Transverse colon (tissue), 4 donors: ENCODE measurements at regions not wholly inside any gene's neighbourhood (a gene's known extent, or its start where the extent isn't known, plus 50 kb on each side); places are given as distances from the start of the nearest gene placed in this dataset.

ENCODE experiments used
- EP300 ChIP-seq: sonication (generic); formaldehyde crosslinking; IDR thresholded peaks from one replicate; pipeline ENCODE4 v1.6.1; 2017; ENCODE audit warnings: antibody characterized with exemption, low read depth
- POLR2AphosphoS5 ChIP-seq, 3 donors: sonication (generic); formaldehyde crosslinking; IDR thresholded peaks; one replicate each; pipeline ENCODE4 v1.6.1; 2016; ENCODE audit warnings: antibody characterized with exemption in 3 of 3
- TF ChIP-seq, protein P1 (sequence below), 5 experiments: fragments of 200-600 bp in 3 of 5; fragments of 450-650 bp in 2 of 5; sonication (generic) in 3 of 5; IDR thresholded peaks; 1 replicate in 2 of 5; 2 replicates in 3 of 5; pipeline ENCODE4 v1.5.1; 2016 to 2017; ENCODE audit warnings: antibody characterized with exemption in 5 of 5, inconsistent platforms in 3 of 5, mild to moderate bottlenecking in 2 of 5, moderate library complexity in 1 of 5

DNA sequence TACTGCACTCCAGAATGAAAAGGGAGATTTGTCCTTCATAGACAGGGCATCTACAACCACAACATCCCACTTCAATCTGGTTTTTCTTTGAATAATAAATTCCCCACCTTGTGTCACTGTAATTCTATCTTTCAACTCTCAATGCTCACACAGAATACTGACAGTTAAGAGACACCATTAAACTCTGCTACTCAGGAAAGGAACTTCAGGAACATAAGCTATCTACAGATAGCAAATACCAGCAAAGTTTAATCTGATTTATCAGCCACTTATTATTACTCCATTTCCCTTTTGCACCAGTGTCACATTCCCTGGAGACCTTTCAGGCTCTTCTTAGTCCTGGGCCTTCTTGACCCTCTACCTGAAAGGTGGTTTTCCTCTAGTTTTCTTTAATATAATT lies 152.0 kb upstream of the LPP start:
- TF ChIP-seq, protein P1, sequence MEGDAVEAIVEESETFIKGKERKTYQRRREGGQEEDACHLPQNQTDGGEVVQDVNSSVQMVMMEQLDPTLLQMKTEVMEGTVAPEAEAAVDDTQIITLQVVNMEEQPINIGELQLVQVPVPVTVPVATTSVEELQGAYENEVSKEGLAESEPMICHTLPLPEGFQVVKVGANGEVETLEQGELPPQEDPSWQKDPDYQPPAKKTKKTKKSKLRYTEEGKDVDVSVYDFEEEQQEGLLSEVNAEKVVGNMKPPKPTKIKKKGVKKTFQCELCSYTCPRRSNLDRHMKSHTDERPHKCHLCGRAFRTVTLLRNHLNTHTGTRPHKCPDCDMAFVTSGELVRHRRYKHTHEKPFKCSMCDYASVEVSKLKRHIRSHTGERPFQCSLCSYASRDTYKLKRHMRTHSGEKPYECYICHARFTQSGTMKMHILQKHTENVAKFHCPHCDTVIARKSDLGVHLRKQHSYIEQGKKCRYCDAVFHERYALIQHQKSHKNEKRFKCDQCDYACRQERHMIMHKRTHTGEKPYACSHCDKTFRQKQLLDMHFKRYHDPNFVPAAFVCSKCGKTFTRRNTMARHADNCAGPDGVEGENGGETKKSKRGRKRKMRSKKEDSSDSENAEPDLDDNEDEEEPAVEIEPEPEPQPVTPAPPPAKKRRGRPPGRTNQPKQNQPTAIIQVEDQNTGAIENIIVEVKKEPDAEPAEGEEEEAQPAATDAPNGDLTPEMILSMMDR (IDR thresholded peaks at IDR 0.05), result no peak
- no peak for TF ChIP-seq POLR2AphosphoS5 (IDR thresholded peaks at IDR 0.05)
- no peak for TF ChIP-seq EP300
